Astrocyte (in vitro differentiated cells and primary cell): ENCODE measurements at regions not wholly inside any gene's neighbourhood (a gene's known extent, or its start where the extent isn't known, plus 50 kb on each side); places are given as distances from the start of the nearest gene placed in this dataset.

Experiments
- DNase-seq: peaks from one replicate; pipeline ENCODE4 v3.0.0-alpha.2; 2010; ENCODE audit warnings: low read depth
- FAIRE-seq: peaks from 2 replicates; lab custom pipeline; 2011; peaks lifted over from hg19 to GRCh38; lab: Jason Lieb, UNC
- H2AFZ ChIP-seq: 2 replicates; pipeline ENCODE4 v1.6.0; 2012; ENCODE audit warnings: low read depth, low read length, inconsistent platforms
- H3K27ac ChIP-seq: 2 replicates; pipeline ENCODE4 v1.5.1; 2011; ENCODE audit warnings: low read depth, low read length, inconsistent platforms
- H3K27me3 ChIP-seq: 2 replicates; pipeline ENCODE4 v1.6.0; 2011; ENCODE audit warnings: low read length, inconsistent platforms; ENCODE audit not compliant: insufficient read depth
- H3K36me3 ChIP-seq: 2 replicates; pipeline ENCODE4 v1.5.1; 2011; ENCODE audit warnings: low read length, inconsistent platforms; ENCODE audit not compliant: insufficient read depth
- H3K4me1 ChIP-seq: 2 replicates; pipeline ENCODE4 v1.5.1; 2011; ENCODE audit warnings: low read length, inconsistent platforms; ENCODE audit not compliant: insufficient read depth
- H3K4me2 ChIP-seq: 2 replicates; pipeline ENCODE4 v1.6.0; 2012; ENCODE audit warnings: low read length, inconsistent platforms
- H3K4me3 ChIP-seq: 2 replicates; pipeline ENCODE4 v1.5.1; 2011; ENCODE audit warnings: low read depth, mild to moderate bottlenecking, low read length, inconsistent platforms; ENCODE audit not compliant: insufficient read depth
- H3K79me2 ChIP-seq: 2 replicates; pipeline ENCODE4 v1.6.0; 2012; ENCODE audit warnings: mild to moderate bottlenecking, low read length, inconsistent platforms; ENCODE audit not compliant: insufficient read depth
- H3K9ac ChIP-seq: 2 replicates; pipeline ENCODE4 v1.6.0; 2012; ENCODE audit warnings: mild to moderate bottlenecking, low read length, inconsistent platforms
- H3K9me3 ChIP-seq: 2 replicates; pipeline ENCODE4 v1.5.1; 2012; ENCODE audit warnings: low read depth, mild to moderate bottlenecking, low read length, inconsistent platforms; ENCODE audit not compliant: insufficient read depth
- H4K20me1 ChIP-seq: 2 replicates; pipeline ENCODE4 v1.6.0; 2012; ENCODE audit warnings: low read length, inconsistent platforms; ENCODE audit not compliant: insufficient read depth
- H3K27ac Mint-ChIP-seq: one replicate; pipeline ENCODE4 v1.8.0; 2021; ENCODE audit warnings: mild to moderate bottlenecking, mixed read lengths; ENCODE audit not compliant: unreplicated experiment
- H3K27me3 Mint-ChIP-seq: one replicate; pipeline ENCODE4 v1.8.0; 2021; ENCODE audit warnings: low read depth, mixed read lengths; ENCODE audit not compliant: unreplicated experiment
- H3K36me3 Mint-ChIP-seq: one replicate; pipeline ENCODE4 v1.8.0; 2021; ENCODE audit warnings: low read depth, mixed read lengths; ENCODE audit not compliant: unreplicated experiment
- H3K4me1 Mint-ChIP-seq: one replicate; pipeline ENCODE4 v1.8.0; 2021; ENCODE audit warnings: low read depth, mixed read lengths; ENCODE audit not compliant: unreplicated experiment
- H3K4me3 Mint-ChIP-seq: one replicate; pipeline ENCODE4 v1.8.0; 2021; ENCODE audit warnings: mild to moderate bottlenecking, moderate library complexity, mixed read lengths; ENCODE audit not compliant: unreplicated experiment
- H3K9me3 Mint-ChIP-seq: one replicate; pipeline ENCODE4 v1.8.0; 2021; ENCODE audit warnings: mild to moderate bottlenecking, mixed read lengths; ENCODE audit not compliant: unreplicated experiment
- CTCF ChIP-seq: IDR thresholded peaks from 2 replicates; pipeline ENCODE4 v1.5.1; 2011; ENCODE audit warnings: low read depth, mild to moderate bottlenecking, inconsistent platforms, low read length, moderate library complexity; ENCODE audit not compliant: insufficient read depth
- EZH2 ChIP-seq: IDR thresholded peaks from 2 replicates; pipeline ENCODE4 v1.6.1; 2012; ENCODE audit warnings: mild to moderate bottlenecking, low read length, inconsistent platforms; ENCODE audit not compliant: insufficient read depth

GRCh38 chr12:66733321-66733720, 54.4 kb upstream of the GRIP1 start:
- Histone ChIP-seq H3K4me1 (no peaks in the 10 kb centered on the region), H4K20me1 (no peaks in the 10 kb centered on the region), H2AFZ (no peak overlapping the region), H3K9ac (no peak overlapping the region), H3K27me3 (no peaks in the 10 kb centered on the region), H3K9me3 (no peaks in the 10 kb centered on the region), H3K79me2 (no peaks in the 10 kb centered on the region), H3K4me2 (no peak overlapping the region), H3K4me3 (no peak overlapping the region), H3K36me3 (no peaks in the 10 kb centered on the region), H3K27ac (no peak overlapping the region)
- no peak overlapping the region for H3K27ac Mint-ChIP-seq
- no peaks in the 10 kb centered on the region for H3K36me3 Mint-ChIP-seq
- DNase-seq: no peak
- H3K9me3 Mint-ChIP-seq: no peaks in the 10 kb centered on the region
- TF ChIP-seq CTCF (no peak), EZH2 (no peak)
- no peak overlapping the region for H3K4me3 Mint-ChIP-seq
- no peak for FAIRE-seq
- H3K27me3 Mint-ChIP-seq: no peaks in the 10 kb centered on the region
- no peaks in the 10 kb centered on the region for H3K4me1 Mint-ChIP-seq

GRCh38 chr12:66733839-66734238, 55.0 kb upstream of the GRIP1 start:
- DNase-seq (no peak), FAIRE-seq (no peak)
- no peak overlapping the region for H3K4me2 ChIP-seq
- no peaks in the 10 kb centered on the region for H3K9me3 Mint-ChIP-seq
- H3K27me3 ChIP-seq: no peaks in the 10 kb centered on the region
- H3K9ac ChIP-seq: no peak overlapping the region
- H3K36me3 ChIP-seq: no peaks in the 10 kb centered on the region
- H3K27me3 Mint-ChIP-seq: no peaks in the 10 kb centered on the region
- no peak overlapping the region for H3K27ac Mint-ChIP-seq
- H4K20me1 ChIP-seq: no peaks in the 10 kb centered on the region
- H3K4me1 Mint-ChIP-seq: no peaks in the 10 kb centered on the region
- no peak overlapping the region for H3K4me3 ChIP-seq
- H3K79me2 ChIP-seq: no peaks in the 10 kb centered on the region
- no peaks in the 10 kb centered on the region for H3K4me1 ChIP-seq
- H3K36me3 Mint-ChIP-seq: no peaks in the 10 kb centered on the region
- H2AFZ ChIP-seq: no peak overlapping the region
- H3K9me3 ChIP-seq: no peaks in the 10 kb centered on the region
- H3K27ac ChIP-seq: no peak overlapping the region
- H3K4me3 Mint-ChIP-seq: no peak overlapping the region
- TF ChIP-seq EZH2 (no peak), CTCF (no peak)

GRCh38 chr12:66735275-66735674, 56.4 kb upstream of the GRIP1 start:
- FAIRE-seq: no peak
- Histone ChIP-seq H3K36me3 (no peaks in the 10 kb centered on the region), H2AFZ (no peak overlapping the region), H3K9me3 (no peaks in the 10 kb centered on the region), H3K79me2 (no peaks in the 10 kb centered on the region), H3K27ac (no peak overlapping the region), H3K4me3 (no peak overlapping the region), H4K20me1 (peaks cover 2% of the 10 kb centered on the region), H3K4me2 (no peak overlapping the region), H3K4me1 (no peaks in the 10 kb centered on the region), H3K27me3 (no peaks in the 10 kb centered on the region), H3K9ac (no peak overlapping the region)
- Mint-ChIP-seq H3K27me3 (no peaks in the 10 kb centered on the region), H3K4me1 (no peaks in the 10 kb centered on the region), H3K36me3 (no peaks in the 10 kb centered on the region), H3K4me3 (no peak overlapping the region), H3K9me3 (no peaks in the 10 kb centered on the region), H3K27ac (no peak overlapping the region)
- TF ChIP-seq EZH2 (no peak), CTCF (no peak)
- no peak for DNase-seq
